ENCODE measurements at regions not wholly inside any gene's neighbourhood (a gene's known extent, or its start where the extent isn't known, plus 50 kb on each side); places are given as distances from the start of the nearest gene placed in this dataset.

DNA sequence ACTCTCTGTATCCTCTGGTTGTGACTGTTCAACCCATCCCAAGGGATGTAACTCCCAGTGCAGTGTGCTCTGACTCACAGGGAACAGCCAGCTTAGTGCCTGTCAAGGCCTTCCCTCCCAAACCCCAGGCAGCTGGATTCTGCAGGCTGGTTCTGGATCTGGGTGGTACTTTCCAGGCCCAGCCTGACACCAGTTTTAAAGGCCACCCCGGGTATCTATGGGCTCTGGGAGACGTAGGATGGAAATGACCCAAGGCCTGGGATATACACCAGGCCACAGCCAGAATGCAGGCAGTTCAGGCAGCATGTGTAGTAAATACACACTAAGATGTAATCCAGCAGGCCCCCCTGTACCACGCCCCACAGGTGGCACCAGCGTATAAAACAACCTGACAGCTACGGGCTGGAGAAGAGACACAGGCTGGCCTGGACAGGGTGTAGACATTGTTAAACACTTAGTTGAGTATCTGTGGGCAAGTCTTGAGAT lies 64.2 kb downstream of the SPINK2 start:
- TF ChIP-seq, protein P1, sequence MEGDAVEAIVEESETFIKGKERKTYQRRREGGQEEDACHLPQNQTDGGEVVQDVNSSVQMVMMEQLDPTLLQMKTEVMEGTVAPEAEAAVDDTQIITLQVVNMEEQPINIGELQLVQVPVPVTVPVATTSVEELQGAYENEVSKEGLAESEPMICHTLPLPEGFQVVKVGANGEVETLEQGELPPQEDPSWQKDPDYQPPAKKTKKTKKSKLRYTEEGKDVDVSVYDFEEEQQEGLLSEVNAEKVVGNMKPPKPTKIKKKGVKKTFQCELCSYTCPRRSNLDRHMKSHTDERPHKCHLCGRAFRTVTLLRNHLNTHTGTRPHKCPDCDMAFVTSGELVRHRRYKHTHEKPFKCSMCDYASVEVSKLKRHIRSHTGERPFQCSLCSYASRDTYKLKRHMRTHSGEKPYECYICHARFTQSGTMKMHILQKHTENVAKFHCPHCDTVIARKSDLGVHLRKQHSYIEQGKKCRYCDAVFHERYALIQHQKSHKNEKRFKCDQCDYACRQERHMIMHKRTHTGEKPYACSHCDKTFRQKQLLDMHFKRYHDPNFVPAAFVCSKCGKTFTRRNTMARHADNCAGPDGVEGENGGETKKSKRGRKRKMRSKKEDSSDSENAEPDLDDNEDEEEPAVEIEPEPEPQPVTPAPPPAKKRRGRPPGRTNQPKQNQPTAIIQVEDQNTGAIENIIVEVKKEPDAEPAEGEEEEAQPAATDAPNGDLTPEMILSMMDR (conservative IDR thresholded peaks at IDR 0.05; ENCODE audit: low read depth, low read length) = no peak
- TF ChIP-seq EZH2 (IDR thresholded peaks at IDR 0.05; ENCODE audit: low read length, unreplicated experiment) (no peak), EZH2phosphoT487 (IDR thresholded peaks at IDR 0.05; ENCODE audit: borderline replicate concordance, low read length) (no peak)

Data from PC-3 (cell line).